Left ventricle myocardium inferior (tissue), 1 donor: ENCODE measurements at regions not wholly inside any gene's neighbourhood (a gene's known extent, or its start where the extent isn't known, plus 50 kb on each side); places are given as distances from the start of the nearest gene placed in this dataset.

Experiments used
- DNase-seq: peaks from one replicate; pipeline ENCODE4 v3.0.0-alpha.2; 2020
- H3K27ac ChIP-seq: fragments of 200-600 bp; replicated peaks from 2 replicates; pipeline ENCODE4 v1.8.0; 2021
- H3K27me3 ChIP-seq: fragments of 200-600 bp; 2 replicates; pipeline ENCODE4 v1.8.0; 2021; ENCODE audit warnings: low read depth
- H3K36me3 ChIP-seq: fragments of 200-600 bp; 2 replicates; pipeline ENCODE4 v1.8.0; 2021
- H3K4me1 ChIP-seq: fragments of 200-600 bp; 2 replicates; pipeline ENCODE4 v1.8.0; 2021
- H3K4me3 ChIP-seq: fragments of 200-600 bp; 2 replicates; pipeline ENCODE4 v1.8.0; 2021; ENCODE audit warnings: mild to moderate bottlenecking, moderate library complexity
- H3K9me3 ChIP-seq: fragments of 200-600 bp; replicated peaks from 2 replicates; pipeline ENCODE4 v1.8.0; 2021
- CTCF ChIP-seq: fragments of 200-600 bp; IDR thresholded peaks from 2 replicates; pipeline ENCODE4 v1.8.0; 2021; ENCODE audit warnings: antibody characterized with exemption, mild to moderate bottlenecking, borderline replicate concordance
- intact Hi-C: fragments of 100-400 bp; cut with micrococcal nuclease; formaldehyde crosslinking; loops from one replicate; pipeline ENCODE4 v1.11.0; 2022
- donor health status: DM: no; HTN: yes; CAD: no; lungs with severe emphysema.

- Histone ChIP-seq H3K27me3 (no peaks in the 10 kb centered on the region), H3K4me1 (no peaks in the 10 kb centered on the region), H3K27ac (no peak overlapping the region), H3K4me3 (no peak overlapping the region), H3K9me3 (no peaks in the 10 kb centered on the region), H3K36me3 (no peaks in the 10 kb centered on the region)
- DNase-seq, result no peak
- intact Hi-C loops, result no loop called here
- TF ChIP-seq CTCF, result no peak
Measured at GRCh38 chr3:105119801-105120340, 246.8 kb upstream of the ALCAM start.

- Histone ChIP-seq H3K36me3 (no peaks in the 10 kb centered on the region), H3K4me1 (no peaks in the 10 kb centered on the region), H3K4me3 (no peak overlapping the region), H3K27ac (no peak overlapping the region), H3K27me3 (no peaks in the 10 kb centered on the region), H3K9me3 (peaks cover 47% of the 10 kb centered on the region)
- TF ChIP-seq CTCF, result no peak
- no peak for DNase-seq
- intact Hi-C loops, result no loop called here
Measured at GRCh38 chr3:105130911-105131310, 235.8 kb upstream of the ALCAM start.

- intact Hi-C loops, result no loop called here
- no peak for TF ChIP-seq CTCF
- Histone ChIP-seq H3K4me3 (no peak overlapping the region), H3K9me3 (no peaks in the 10 kb centered on the region), H3K36me3 (no peaks in the 10 kb centered on the region), H3K4me1 (peaks cover 5% of the 10 kb centered on the region), H3K27me3 (no peaks in the 10 kb centered on the region), H3K27ac (no peak overlapping the region)
- DNase-seq, result no peak
Measured at GRCh38 chr3:105137911-105138310, 228.8 kb upstream of the ALCAM start.

GRCh38 chr3:105139881-105140560 is 226.7 kb upstream of the ALCAM start:
- DNase-seq, result no peak
- Histone ChIP-seq H3K4me3 (no peak overlapping the region), H3K36me3 (no peaks in the 10 kb centered on the region), H3K27ac (no peak overlapping the region), H3K4me1 (peaks cover 5% of the 10 kb centered on the region), H3K9me3 (no peaks in the 10 kb centered on the region), H3K27me3 (no peaks in the 10 kb centered on the region)
- no peak for TF ChIP-seq CTCF
- intact Hi-C loops, result no loop called here

GRCh38 chr3:105140899-105141367 is 225.8 kb upstream of the ALCAM start:
- intact Hi-C loops, result no loop called here
- DNase-seq, result no peak
- Histone ChIP-seq H3K4me3 (no peak overlapping the region), H3K36me3 (no peaks in the 10 kb centered on the region), H3K27me3 (no peaks in the 10 kb centered on the region), H3K4me1 (peaks cover 5% of the 10 kb centered on the region), H3K27ac (no peak overlapping the region), H3K9me3 (no peaks in the 10 kb centered on the region)
- no peak for TF ChIP-seq CTCF
